Kidney tubule cell (primary cell): ENCODE measurements at regions not wholly inside any gene's neighbourhood (a gene's known extent, or its start where the extent isn't known, plus 50 kb on each side); places are given as distances from the start of the nearest gene placed in this dataset.
"Not testable (repeated sequence)": the region's sequence is repeated elsewhere in the genome, so short reads cannot be mapped to it uniquely, and the experiment has no call there.

Experiments used
- DNase-seq: peaks from one replicate; pipeline ENCODE4 v3.0.0-alpha.2; 2018; ENCODE audit warnings: low spot score

DNA sequence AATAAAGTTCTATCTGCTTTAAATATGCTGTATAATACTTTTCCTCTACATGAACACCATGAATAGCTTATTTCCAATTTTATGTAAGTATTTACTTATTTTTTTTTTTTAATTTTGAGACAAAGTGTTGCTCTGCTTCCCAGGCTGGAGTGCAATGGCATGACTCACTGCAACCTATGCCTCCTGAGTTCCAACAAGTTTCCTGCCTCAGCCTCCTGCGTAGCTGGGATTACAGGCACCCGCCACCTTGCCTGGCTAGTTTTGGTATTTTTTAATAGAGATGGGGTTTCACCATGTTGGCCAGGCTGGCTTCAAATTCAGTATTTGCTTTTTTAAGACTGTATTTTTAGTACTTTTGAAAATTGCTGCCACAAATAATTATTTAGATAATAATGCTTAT is 1365.9 kb downstream of the GRIK2 start:
- no peak for DNase-seq

DNA sequence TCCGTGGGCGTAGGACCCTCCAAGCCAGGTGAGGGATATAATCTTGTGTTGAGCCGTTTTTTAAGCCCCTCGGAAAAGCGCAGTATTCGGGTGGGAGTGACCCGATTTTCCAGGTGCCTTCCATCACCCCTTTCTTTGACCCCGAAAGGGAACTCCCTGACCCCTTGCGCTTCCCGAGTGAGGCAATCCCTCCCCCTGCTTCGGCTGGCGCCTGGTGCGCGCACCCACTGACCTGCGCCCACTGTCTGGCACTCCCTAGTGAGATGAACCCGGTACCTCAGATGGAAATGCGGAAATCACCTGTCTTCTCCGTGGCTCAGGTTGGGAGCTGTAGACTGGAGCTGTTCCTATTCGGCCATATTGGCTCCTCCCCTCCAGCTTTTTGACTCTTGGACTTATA is 1365.0 kb downstream of the GRIK2 start:
- DNase-seq: not testable (repeated sequence)

DNA sequence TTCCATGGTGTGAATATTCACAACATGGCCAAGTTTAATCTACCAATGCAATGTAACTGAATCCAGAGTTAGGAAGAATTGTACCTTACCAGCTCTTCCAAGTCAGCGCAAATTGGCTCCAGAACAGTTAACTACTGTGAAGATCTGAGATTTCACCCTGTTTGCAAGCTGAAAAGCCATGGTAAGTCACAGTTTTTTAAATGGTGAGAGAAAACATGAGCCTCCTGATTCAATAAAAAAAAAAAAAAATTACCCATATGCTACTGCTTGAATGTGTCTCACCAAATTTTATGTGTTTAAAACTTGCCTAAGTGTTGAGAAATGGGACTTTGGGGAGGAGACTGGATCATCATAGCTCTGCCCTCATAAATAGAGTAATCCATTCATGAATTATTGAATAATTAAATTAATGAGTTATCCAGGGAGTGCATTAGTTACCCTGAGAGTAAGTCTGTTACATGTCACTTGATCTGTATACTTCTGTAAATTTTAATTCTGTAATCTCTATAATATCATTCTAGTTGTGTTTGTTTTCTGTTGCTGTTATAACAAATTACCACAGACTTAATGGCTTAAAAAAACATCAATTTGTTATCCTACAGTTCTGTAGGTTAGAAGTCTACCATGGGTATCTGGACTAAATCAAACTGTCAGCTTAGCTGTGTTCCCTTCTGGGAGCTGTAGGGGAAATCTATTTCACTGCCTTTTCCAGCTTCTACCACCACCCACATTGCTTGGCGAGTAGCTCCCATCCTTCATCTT is 1355.9 kb downstream of the GRIK2 start:
- DNase-seq: no peak

DNA sequence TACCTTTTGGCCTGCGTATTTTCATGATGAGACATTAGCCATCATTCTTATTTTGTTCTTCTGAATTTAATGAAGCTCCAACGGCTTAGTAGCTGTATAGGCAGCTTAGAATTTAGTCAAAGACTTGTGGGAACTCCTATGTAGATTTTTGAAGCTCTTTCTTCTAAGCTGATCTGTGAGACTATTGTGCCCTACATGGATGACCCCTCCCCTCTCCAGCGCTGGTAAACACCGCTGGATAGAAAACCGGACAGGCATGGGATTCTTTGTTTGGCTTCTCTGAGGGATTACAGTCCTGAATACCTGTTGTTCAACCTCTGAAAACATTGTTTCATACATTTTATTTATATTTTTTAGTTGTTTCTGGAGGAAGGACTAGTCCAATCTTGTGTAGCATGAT is 1353.4 kb downstream of the GRIK2 start:
- DNase-seq: no peak

DNA sequence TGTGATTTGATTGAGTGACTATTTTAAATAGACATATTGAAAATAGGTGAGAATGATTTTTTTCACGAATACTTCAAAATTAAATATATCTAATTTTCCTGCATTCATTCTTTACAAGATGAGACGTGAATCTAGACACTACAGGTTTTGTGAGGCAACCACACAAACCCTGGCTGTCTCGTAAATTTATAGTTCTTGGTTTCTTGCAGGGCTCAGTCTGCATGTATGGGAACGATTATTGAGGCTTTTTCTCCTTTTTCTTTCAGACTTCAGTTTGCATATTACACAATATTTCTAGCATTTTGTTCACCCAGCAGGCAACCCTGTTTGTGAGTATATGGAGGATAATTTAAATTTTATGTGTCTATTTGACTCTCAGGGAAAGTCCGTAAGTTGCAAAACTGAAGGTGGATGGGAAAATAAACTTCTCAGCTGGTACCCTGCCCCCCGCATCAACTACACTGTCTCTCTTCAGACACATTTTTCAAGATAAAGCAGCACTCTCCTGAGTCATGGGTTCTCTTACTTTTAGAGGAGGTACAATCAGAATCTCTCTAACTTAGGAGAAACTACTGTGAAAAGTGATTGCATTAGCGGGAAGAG is 1349.3 kb downstream of the GRIK2 start:
- DNase-seq: no peak

DNA sequence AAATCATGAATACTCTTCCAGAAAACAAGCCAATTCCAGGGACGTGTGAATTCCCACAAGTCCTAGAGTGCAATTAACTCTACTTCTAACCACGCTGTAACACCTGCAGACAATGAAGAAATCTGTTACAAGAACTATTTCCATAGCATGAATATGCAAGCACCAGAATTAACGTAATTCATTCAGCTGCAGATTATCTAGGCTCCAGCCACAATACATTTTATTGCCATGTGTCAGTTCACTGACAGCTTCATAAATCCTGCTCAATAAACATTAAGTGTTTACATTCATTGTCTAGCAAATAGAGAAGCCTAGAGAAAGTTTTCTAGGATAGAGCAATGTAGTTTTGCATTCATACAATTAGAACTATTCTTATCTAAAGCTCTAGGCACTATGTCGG is 1348.5 kb downstream of the GRIK2 start:
- no peak for DNase-seq

DNA sequence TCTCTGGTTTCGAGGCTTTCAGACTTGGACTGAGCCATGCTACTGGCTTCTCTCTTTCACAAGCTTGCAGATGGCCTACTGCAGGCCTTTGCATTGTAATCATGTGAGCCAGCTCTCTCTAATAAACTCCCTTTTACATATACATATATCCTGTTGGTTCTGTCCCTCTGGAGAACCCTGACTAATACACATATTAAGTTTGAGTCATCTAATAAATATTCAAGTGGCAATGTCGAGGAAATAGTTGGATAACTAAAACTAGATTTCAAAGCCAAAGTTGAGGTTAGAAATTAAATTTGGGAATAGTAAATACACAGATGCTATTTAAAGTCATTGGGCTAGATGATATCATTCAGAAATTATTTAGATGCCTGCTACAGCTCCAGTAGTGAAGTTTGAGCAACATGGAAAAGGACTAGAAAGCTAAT is 1343.4 kb downstream of the GRIK2 start:
- DNase-seq: peak; percentile 55

DNA sequence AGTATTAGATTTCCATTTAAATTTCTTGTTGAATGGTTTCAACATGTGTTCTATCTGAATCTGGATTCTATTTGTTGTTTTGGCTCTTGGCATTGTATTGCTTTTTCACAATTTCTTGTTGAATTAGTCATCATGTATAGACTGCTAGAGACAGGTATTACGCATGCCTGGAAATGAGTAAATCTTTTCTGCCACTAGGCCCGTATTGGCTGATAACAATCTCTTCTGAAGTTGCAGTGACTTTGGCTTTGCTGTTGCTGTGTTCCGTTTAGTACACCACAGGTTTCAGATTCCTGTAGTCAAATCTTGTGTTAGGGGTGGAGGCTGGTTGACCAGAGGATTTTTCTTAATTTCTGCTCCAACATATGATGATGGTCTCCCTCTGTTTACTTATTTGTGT is 1339.4 kb downstream of the GRIK2 start:
- DNase-seq: no peak

DNA sequence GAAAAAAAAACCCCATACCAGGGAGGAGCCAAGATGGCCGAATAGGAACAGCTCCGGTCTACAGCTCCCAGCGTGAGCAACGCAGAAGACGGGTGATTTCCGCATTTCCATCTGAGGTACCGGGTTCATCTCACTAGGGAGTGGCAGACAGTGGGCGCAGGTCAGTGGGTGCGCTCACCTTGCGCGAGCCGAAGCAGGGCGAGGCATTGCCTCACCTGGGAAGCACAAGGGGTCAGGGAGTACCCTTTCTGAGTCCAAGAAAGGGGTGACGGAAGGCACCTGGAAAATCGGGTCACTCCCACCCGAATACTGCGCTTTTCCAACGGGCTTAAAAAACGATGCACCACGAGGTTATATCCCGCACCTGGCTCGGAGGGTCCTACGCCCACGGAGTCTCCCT is 1328.6 kb downstream of the GRIK2 start:
- DNase-seq: not testable (repeated sequence)

DNA sequence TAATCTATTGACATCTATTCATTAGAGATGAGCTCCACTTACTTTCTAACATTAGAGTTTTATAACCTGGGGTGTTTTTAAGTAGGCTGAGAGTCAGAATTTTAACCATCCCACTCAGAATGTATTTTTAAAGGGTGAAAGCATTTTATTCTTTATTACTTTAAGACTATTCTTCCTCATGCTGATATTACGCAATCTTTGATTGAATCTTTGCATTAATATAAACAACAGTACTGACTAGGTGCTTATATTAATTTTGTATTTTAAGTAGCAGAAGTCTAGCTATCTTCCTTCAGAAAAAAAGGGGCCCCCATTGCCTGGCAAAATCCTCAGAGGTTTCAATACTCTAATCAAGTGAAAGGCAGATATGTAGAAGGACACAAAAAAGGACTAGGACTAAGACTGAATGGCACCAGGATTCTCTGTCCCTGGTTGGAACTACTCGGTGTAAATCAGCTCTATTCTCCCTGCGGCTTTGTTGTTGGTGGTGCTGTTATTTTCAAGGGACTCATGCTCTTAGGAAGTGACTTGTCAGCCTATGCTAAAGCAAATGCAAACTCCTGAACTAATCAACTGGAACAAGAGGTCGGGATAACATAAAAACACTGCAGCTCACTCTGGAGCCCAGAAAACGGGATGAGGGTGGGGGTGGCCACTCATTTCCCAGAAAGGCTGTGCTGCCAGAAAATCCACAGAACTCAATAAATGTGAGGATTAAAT is 1324.4 kb downstream of the GRIK2 start:
- no peak for DNase-seq

DNA sequence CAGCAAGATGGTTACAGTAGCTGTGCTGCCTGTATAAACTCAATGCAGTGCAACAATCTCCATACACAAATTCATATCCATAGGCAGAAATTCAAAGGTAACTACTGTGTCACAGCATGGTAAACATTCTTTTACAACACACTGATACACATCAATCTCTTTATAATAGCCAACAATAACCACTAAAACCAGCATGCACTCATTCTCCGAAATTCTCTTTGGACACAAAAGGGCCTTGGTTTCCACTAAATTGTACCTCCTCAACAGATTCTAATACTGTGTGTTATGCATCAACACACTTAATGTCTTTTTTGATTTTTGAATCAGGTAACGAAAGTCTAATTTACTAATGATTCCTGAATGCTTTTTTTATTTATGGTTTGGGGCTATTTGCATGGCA is 1323.7 kb downstream of the GRIK2 start:
- DNase-seq: no peak

DNA sequence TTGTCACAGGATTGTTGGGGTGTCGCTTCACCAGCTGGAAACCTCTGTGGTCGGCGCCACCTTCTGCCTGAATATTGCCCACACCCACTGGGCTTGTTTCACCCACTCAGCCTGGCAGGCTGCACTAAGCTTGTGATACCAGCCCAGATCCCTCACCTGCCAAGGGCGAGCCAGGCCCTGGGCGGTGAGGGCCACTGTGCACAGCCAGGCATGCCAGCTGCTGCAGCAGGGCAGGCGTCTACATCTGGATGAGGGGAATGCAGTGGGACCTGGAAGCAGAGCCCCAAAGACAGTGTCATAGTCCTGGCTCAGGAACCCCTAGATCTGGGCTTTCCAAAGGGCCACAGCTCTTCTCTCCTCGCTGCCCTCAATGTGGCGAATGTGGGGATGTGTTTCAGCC is 1307.5 kb downstream of the GRIK2 start:
- DNase-seq: no peak

DNA sequence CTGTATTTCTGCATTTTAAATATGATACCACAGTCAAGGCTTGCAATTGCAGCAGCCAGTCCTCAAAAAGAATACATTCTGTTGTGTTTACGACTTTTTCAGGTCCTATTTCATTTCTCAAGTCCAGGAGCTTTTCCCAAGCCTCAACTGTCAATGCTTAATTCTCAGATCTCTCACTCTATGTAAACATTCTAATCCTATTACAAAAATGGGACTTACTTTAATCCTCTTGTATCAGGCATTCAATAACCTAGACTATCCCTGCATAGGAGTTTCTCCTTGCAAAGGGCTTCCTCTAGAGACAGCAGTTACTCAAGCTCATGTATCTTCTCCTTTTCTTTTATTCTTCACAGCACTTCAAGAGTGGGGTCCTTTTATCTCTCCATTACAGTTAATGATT is 1293.0 kb downstream of the GRIK2 start:
- no peak for DNase-seq

DNA sequence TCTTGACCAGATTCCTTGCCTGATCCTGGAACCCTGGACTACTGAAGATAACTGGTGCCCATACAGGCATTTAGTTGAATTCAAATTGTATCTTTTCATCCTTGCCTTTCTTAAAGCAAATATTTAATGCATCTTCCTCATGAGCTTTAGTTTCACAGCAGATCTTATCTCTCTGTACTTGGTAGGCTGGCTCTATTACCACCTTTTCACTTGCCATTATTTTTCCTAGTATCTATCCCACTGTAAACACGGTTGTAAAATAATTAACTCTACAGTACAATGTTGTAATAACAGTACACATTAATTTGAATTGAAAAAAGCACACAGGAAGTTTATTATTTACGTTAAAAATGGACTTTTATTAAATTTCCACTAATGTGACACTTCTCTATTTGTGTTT is 1286.9 kb downstream of the GRIK2 start:
- DNase-seq: no peak

DNA sequence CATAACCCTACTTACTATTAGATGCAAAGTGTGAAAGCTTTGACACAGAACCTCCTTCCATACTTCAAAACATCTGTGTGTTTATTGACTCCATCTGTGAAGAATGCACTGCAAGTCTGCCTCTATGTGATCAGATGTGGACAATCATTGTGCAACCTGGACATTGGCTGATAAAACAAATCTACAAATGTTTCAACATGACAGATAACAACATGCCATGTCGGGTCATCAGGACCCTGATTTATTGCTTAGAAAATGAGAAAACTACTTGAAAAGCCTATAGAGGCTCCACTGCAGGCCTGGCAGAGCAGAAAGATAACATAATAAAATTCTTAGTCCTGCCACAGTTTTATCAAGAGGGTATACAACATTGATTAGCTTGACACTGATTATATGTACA is 1286.4 kb downstream of the GRIK2 start:
- DNase-seq: no peak

DNA sequence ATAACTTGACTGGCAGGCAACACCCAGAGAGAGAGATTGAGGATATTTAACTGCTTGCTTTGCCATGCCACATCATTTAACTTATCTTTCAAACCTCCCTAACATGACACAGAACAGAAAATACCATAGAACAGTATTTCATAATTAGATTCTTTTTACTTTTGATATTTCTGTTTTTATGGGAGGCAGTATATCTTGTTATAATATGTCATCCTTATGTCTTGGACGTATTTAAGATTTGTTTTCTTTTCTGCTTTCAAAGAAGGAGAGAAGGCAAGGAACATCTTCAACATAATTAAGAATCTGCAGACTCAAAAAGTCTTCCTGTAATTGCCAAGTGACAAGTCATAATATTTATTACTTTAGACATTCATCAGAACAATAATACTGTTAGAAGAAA is 1283.7 kb downstream of the GRIK2 start:
- DNase-seq: no peak

DNA sequence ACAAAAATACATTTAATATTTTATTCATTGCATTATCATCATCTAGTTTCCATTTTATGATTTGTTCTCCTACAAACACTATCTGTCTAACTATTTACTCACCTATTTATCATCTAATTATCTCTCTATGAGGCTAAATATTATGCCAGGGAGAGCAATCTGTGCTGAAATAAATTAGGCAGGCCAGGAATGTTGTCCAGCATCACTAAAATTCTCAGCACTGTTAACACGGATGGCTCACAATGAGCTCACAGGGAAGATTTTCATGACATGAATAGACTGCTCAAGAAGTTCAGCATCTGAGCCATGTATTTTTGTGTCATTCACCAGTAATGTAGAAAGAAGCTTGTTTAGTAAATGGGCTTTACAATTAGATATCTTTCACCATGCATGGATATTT is 1277.2 kb downstream of the GRIK2 start:
- DNase-seq: no peak

DNA sequence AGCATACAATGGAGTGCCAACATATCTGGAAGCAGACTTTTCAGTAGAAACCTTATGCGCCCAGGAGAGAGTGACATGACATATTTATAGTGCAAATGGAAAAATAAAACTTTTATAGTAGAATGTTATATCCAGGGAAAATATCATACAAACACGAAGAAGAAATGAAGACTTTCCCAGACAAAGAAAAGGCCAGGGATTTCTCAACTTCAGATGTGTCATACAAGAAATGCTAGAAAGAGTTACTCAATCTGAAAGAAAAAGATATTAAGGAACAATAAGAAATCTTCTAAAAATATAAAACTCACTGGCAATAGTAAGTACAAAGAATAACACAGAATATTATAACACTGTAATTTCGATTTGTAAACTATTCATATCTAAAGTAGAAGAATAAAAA is 1269.3 kb downstream of the GRIK2 start:
- no peak for DNase-seq

DNA sequence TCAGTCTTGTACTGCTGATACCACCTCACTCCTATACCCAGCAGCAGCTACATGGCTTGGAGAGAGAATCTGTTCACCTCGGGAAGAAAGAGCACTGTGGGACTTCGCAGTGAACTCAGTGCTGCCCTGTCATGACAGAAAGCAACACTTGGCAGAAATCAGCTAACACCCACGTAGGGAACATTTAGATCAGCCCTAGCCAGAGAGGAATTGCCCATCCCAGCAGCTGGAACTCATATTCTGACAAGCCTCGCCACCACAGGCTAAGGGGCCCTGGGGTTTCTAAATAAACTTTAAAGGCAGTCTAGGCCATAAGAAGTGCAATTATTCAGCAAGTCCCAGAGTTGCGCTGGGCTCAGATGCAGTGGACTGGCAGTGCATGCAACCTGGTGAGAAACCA is 1266.8 kb downstream of the GRIK2 start:
- DNase-seq: no peak

DNA sequence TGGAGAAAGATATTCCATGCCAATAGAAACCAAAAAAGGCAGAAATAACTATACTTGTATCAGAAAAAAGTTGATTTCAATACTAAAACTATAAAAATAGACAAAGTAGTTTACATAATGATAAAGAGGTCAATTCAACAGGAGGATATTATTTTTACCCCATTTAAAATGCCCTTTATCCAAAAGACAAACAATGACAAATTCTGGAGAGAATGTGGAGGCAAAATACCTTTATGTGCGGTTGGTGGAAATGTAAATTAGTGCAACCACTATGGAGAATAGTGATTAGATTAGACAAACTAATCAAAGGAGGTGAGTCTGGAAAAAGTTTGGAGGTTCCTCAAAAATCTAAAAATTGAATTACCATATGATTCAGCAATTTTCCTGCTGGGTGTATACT is 1262.3 kb downstream of the GRIK2 start:
- DNase-seq: no peak

DNA sequence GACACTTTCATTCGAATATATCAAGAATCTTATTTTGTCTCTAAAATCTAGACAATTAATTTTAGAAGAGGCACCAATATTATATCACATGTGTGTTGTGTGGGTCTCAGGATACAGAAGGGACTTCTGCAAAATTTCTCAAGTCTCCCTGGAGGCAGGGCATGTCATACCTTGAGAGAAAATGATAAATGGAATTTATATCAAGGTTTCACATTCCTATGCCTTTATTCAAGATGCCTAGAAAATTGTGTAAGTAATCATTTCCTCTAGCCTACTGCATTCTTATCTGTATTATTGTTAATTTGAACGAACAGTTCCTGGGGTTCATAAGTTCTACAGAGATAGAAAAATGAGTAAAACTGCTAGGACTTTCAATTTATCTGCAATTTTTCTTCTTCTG is 1247.9 kb downstream of the GRIK2 start:
- DNase-seq: no peak

DNA sequence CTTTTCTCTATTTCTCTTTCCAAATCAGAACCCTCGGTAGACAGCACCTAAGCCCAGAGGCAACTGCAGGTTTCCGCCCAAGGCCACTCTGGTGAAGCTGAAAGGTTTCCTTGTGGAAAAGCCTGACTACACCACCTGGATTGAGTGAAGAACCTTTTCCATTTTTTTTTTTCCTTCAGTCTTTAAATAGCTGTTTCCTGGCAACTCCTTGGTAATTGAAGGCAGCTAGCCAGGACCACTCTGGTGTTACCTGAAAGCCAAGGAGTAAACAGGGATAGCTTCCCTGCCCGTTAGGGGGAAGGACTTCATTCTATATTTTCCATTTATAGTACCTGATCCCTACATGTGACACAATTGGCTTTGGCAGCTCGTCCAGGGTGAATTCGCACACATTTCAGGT is 1238.4 kb downstream of the GRIK2 start:
- no peak for DNase-seq

DNA sequence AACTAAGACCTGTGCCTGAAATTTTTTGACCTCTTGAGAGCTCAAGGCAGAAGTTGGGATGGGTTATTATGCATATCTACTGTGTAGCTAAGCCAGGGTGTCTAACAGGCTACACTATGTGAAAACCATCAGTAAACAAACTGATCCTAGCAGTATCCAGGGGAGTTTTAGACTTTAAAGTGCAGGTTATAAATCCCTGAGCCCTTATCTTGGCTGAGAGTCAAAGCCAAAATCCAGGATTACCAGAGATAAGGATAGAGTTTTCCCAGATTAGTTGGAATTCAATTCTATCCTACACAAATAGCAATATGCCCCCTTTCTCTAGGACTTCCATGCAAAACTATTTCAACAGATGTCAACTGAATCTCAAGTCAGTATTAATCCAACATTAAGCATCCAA is 1229.7 kb downstream of the GRIK2 start:
- no peak for DNase-seq
